H1 (cell line): ENCODE measurements at regions not wholly inside any gene's neighbourhood (a gene's known extent, or its start where the extent isn't known, plus 50 kb on each side); places are given as distances from the start of the nearest gene placed in this dataset.

ENCODE experiments used
- CTCF ChIA-PET: fragments of 300-600 bp; sonication (Branson Sonifier 250); formaldehyde crosslinking; loops from one replicate; lab custom pipeline; 2021; ENCODE audit not compliant: partially characterized antibody; lab: Charles Lee
- POLR2A ChIA-PET: fragments of 300-600 bp; sonication (Branson Sonifier 250); formaldehyde crosslinking; loops from one replicate; lab custom pipeline; 2021; ENCODE audit warnings: inconsistent platforms; ENCODE audit not compliant: partially characterized antibody; lab: Charles Lee
- DNase-seq, 2 experiments: peaks; one replicate each; pipeline versions ENCODE4 v3.0.0 to v3.0.0-alpha.2; 2010 to 2022; ENCODE audit warnings: low spot score in 2 of 2, low read depth in 1 of 2, mixed read lengths in 1 of 2
- FAIRE-seq: peaks from 2 replicates; lab custom pipeline; 2011; peaks lifted over from hg19 to GRCh38; lab: Jason Lieb, UNC
- H2AFZ ChIP-seq: 2 replicates; pipeline ENCODE4 v1.8.1; 2012; ENCODE audit warnings: low read length, inconsistent platforms
- H2AK5ac ChIP-seq: 2 replicates; pipeline ENCODE4 v1.6.1; 2013; ENCODE audit warnings: low read depth, low read length
- H2BK120ac ChIP-seq: replicated peaks from 2 replicates; pipeline ENCODE3; 2013; ENCODE audit warnings: low read depth, low read length, inconsistent platforms
- H2BK12ac ChIP-seq: 2 replicates; pipeline ENCODE4 v1.6.1; 2013; ENCODE audit warnings: low read depth, low read length
- H2BK15ac ChIP-seq: 2 replicates; pipeline ENCODE4 v1.6.1; 2013; ENCODE audit warnings: low read length
- H2BK20ac ChIP-seq: 2 replicates; pipeline ENCODE4 v1.6.1; 2013; ENCODE audit warnings: low read length
- H2BK5ac ChIP-seq: 2 replicates; pipeline ENCODE4 v1.6.1; 2013; ENCODE audit warnings: low read depth, low read length
- H3K14ac ChIP-seq: 2 replicates; pipeline ENCODE4 v1.6.1; 2013; ENCODE audit warnings: inconsistent platforms; ENCODE audit not compliant: insufficient read length
- H3K18ac ChIP-seq: 2 replicates; pipeline ENCODE4 v1.6.1; 2013; ENCODE audit warnings: low read length; ENCODE audit errors: extremely low read depth
- H3K23ac ChIP-seq: 2 replicates; pipeline ENCODE4 v1.6.1; 2013; ENCODE audit warnings: inconsistent platforms; ENCODE audit not compliant: insufficient read length
- H3K23me2 ChIP-seq: 2 replicates; pipeline ENCODE4 v1.6.1; 2013; ENCODE audit warnings: low read depth, low read length
- H3K27ac ChIP-seq: 2 replicates; pipeline ENCODE4 v1.6.1; 2011; ENCODE audit warnings: low read depth, low read length, inconsistent platforms
- H3K27me3 ChIP-seq, 4 experiments: replicated peaks in 1 of 4; 1 replicate in 1 of 4; 2 replicates in 3 of 4; pipeline versions ENCODE4 v1.6.1 to v1.8.1; 2011 to 2013; ENCODE audit warnings: low read length in 3 of 4, mild to moderate bottlenecking in 3 of 4, inconsistent platforms in 2 of 4, mixed read lengths in 2 of 4, moderate library complexity in 1 of 4; ENCODE audit not compliant: control insufficient read depth in 3 of 4, insufficient read depth in 3 of 4; ENCODE audit errors: extremely low read depth in 1 of 4
- H3K36me3 ChIP-seq, 4 experiments: 2 replicates each; pipeline versions ENCODE4 v1.6.1 to v1.8.1; 2011 to 2013; ENCODE audit warnings: mild to moderate bottlenecking in 4 of 4, low read length in 3 of 4, moderate library complexity in 2 of 4, control low read depth in 1 of 4, inconsistent platforms in 1 of 4; ENCODE audit not compliant: insufficient read depth in 4 of 4, control insufficient read depth in 2 of 4
- H3K4ac ChIP-seq: replicated peaks from 2 replicates; pipeline ENCODE3; 2013; ENCODE audit warnings: low read length, low read depth, mixed read lengths, inconsistent platforms; ENCODE audit not compliant: insufficient read length
- H3K4me1 ChIP-seq, 4 experiments: replicated peaks in 1 of 4; 1 replicate in 1 of 4; 2 replicates in 3 of 4; pipeline versions ENCODE4 v1.6.1 to v1.8.1; 2011 to 2013; ENCODE audit warnings: low read length in 3 of 4, inconsistent platforms in 2 of 4, mixed read lengths in 1 of 4; ENCODE audit not compliant: insufficient read depth in 4 of 4, control insufficient read depth in 3 of 4
- H3K4me2 ChIP-seq, 2 experiments: 2 replicates each; pipeline versions ENCODE4 v1.6.1 to v1.8.1; 2011 to 2013; ENCODE audit warnings: low read depth in 2 of 2, low read length in 2 of 2, control low read depth in 1 of 2, inconsistent platforms in 1 of 2, mild to moderate bottlenecking in 1 of 2; ENCODE audit not compliant: insufficient read depth in 1 of 2
- H3K4me3 ChIP-seq, 4 experiments: fragments of 200-600, 300-600 bp in 1 of 4; sonication (generic), shearing (Covaris generic), sonication (Bioruptor Twin) in 1 of 4; 2 replicates each; pipeline versions ENCODE4 v1.5.1 to v1.8.1; 2011 to 2016; ENCODE audit warnings: low read length in 4 of 4, low read depth in 3 of 4, control low read depth in 2 of 4, inconsistent platforms in 2 of 4, mild to moderate bottlenecking in 2 of 4, mixed read lengths in 1 of 4, moderate library complexity in 1 of 4; ENCODE audit not compliant: insufficient read depth in 2 of 4; ENCODE audit errors: extremely low read depth in 1 of 4
- H3K56ac ChIP-seq: replicated peaks from 2 replicates; pipeline ENCODE3; 2013; ENCODE audit warnings: low read depth, mild to moderate bottlenecking, mixed read lengths, low read length, inconsistent platforms; ENCODE audit not compliant: insufficient read length
- H3K79me1 ChIP-seq: 2 replicates; pipeline ENCODE4 v1.6.1; 2013; ENCODE audit warnings: low read depth, low read length, control low read depth
- H3K79me2 ChIP-seq, 2 experiments: 2 replicates each; pipeline versions ENCODE4 v1.6.1 to v1.8.1; 2012 to 2013; ENCODE audit warnings: low read length in 2 of 2, mild to moderate bottlenecking in 2 of 2, inconsistent platforms in 1 of 2; ENCODE audit not compliant: insufficient read depth in 2 of 2, control insufficient read depth in 1 of 2
- H3K9ac ChIP-seq, 4 experiments: replicated peaks in 1 of 4; 1 replicate in 1 of 4; 2 replicates in 3 of 4; pipeline versions ENCODE4 v1.6.1 to v1.8.1; 2011 to 2013; ENCODE audit warnings: low read depth in 3 of 4, low read length in 3 of 4, control low read depth in 2 of 4, mild to moderate bottlenecking in 2 of 4, moderate library complexity in 2 of 4, inconsistent platforms in 1 of 4; ENCODE audit errors: extremely low read depth in 1 of 4
- H3K9me3 ChIP-seq, 2 experiments: 2 replicates each; pipeline versions ENCODE4 v1.6.1 to v1.8.1; 2012 to 2013; ENCODE audit warnings: mild to moderate bottlenecking in 2 of 2, moderate library complexity in 2 of 2, control low read depth in 1 of 2, inconsistent platforms in 1 of 2, low read depth in 1 of 2, low read length in 1 of 2, mixed read lengths in 1 of 2; ENCODE audit not compliant: insufficient read depth in 2 of 2
- H4K20me1 ChIP-seq, 2 experiments: replicated peaks in 1 of 2; 2 replicates each; pipeline versions ENCODE3 to v1.8.1; 2011 to 2013; ENCODE audit warnings: inconsistent platforms in 2 of 2, low read length in 2 of 2, mild to moderate bottlenecking in 1 of 2; ENCODE audit not compliant: insufficient read depth in 2 of 2, control insufficient read depth in 1 of 2
- H4K5ac ChIP-seq: 2 replicates; pipeline ENCODE4 v1.6.1; 2013; ENCODE audit warnings: low read length, low read depth, mixed read lengths, inconsistent platforms; ENCODE audit not compliant: insufficient read length
- H4K8ac ChIP-seq: 2 replicates; pipeline ENCODE4 v1.8.0; 2013; ENCODE audit warnings: mild to moderate bottlenecking, moderate library complexity, low read length, inconsistent platforms; ENCODE audit not compliant: insufficient read depth; ENCODE audit errors: extremely low read depth
- H4K91ac ChIP-seq: replicated peaks from 2 replicates; pipeline ENCODE3; 2013; ENCODE audit warnings: low read length, mixed read lengths, inconsistent platforms; ENCODE audit not compliant: insufficient read length
- CBX5 ChIP-seq: fragments of 300-800, 300-1000 bp; sonication (generic); IDR thresholded peaks from 2 replicates; pipeline ENCODE4 v1.7.1; 2016; ENCODE audit warnings: antibody characterized with exemption, low read length, low read depth
- CEBPB ChIP-seq: IDR thresholded peaks from 2 replicates; pipeline ENCODE4 v1.6.1; 2012; ENCODE audit warnings: low read depth, low read length
- CHD2 ChIP-seq: IDR thresholded peaks from 2 replicates; pipeline ENCODE4 v1.6.1; 2012; ENCODE audit warnings: low read length, improper control_type of control experiment
- FOSL1 ChIP-seq: IDR thresholded peaks from 2 replicates; pipeline ENCODE4 v1.6.1; 2011; ENCODE audit warnings: mild to moderate bottlenecking, low read depth, low read length, moderate library complexity; ENCODE audit not compliant: insufficient read depth
- JUND ChIP-seq: IDR thresholded peaks from 2 replicates; pipeline ENCODE4 v1.6.1; 2011; ENCODE audit warnings: mild to moderate bottlenecking, improper control_type of control experiment, low read length
- PHF8 ChIP-seq: fragments of 200-600 bp; sonication (generic); conservative IDR thresholded peaks from 2 replicates; pipeline ENCODE4 v1.7.1; 2012; ENCODE audit warnings: low read depth, mild to moderate bottlenecking, inconsistent platforms, low read length, moderate library complexity
- RBBP5 ChIP-seq: IDR thresholded peaks from 2 replicates; pipeline ENCODE4 v1.7.1; 2012; ENCODE audit warnings: low read depth, mild to moderate bottlenecking, inconsistent platforms, low read length, moderate library complexity, borderline replicate concordance
- RNF2 ChIP-seq: fragments of 200-900, 300-1000 bp; sonication (generic); IDR thresholded peaks from 2 replicates; pipeline ENCODE4 v1.7.1; 2016; ENCODE audit warnings: borderline replicate concordance, low read depth, mild to moderate bottlenecking, antibody characterized with exemption, low read length; ENCODE audit not compliant: poor library complexity, severe bottlenecking; ENCODE audit errors: missing control alignments
- SIRT6 ChIP-seq: IDR thresholded peaks from one replicate; pipeline ENCODE4 v1.7.1; 2012; ENCODE audit warnings: low read length, inconsistent platforms
- SP1 ChIP-seq: IDR thresholded peaks from 2 replicates; pipeline ENCODE4 v1.6.1; 2011; ENCODE audit warnings: low read depth, low read length
- SP2 ChIP-seq: IDR thresholded peaks from 2 replicates; pipeline ENCODE4 v1.6.1; 2012; ENCODE audit warnings: mild to moderate bottlenecking, low read length, inconsistent platforms
- WGBS, 2 experiments: shearing (Covaris generic) in 1 of 2; methylation state at CpG; one replicate each; pipeline versions ENCODE4 v1.1.6 to v1.1.7; 2013 to 2015; ENCODE audit warnings: low lambda C conversion rate in 2 of 2, mixed read lengths in 2 of 2, inconsistent platforms in 1 of 2, low coverage in 1 of 2, missing lambda C conversion rate in 1 of 2; ENCODE audit not compliant: insufficient replicate concordance in 2 of 2, insufficient coverage in 1 of 2, insufficient read length in 1 of 2; ENCODE audit errors: extremely low coverage in 1 of 2, missing lambda C conversion rate in 1 of 2; 5-methylcytosine and 5-hydroxymethylcytosine counted together
- TF ChIP-seq, protein P1 (sequence below), 3 experiments: IDR thresholded peaks; 1 replicate in 2 of 3; 2 replicates in 1 of 3; pipeline versions ENCODE4 v1.5.1 to v1.6.1; 2011; ENCODE audit warnings: low read length in 3 of 3, mild to moderate bottlenecking in 3 of 3, inconsistent platforms in 2 of 3, low read depth in 1 of 3, moderate library complexity in 1 of 3; ENCODE audit not compliant: insufficient read depth in 1 of 3; ENCODE audit errors: control extremely low read depth in 1 of 3

GRCh38 chr4:132479543-132479942, 669.6 kb upstream of the PCDH10 start:
- Histone ChIP-seq H2BK12ac (no peak overlapping the region), H3K9me3 (no peaks in the 10 kb centered on the region; a peak in 1 of 4 replicates), H3K27me3 (no peaks in the 10 kb centered on the region), H3K56ac (no peak overlapping the region), H3K9ac (no peak overlapping the region), H3K36me3 (peaks cover 0 to 2% (median 0%) of the 10 kb centered on the region in 4 experiments; a peak in 2 of 8 replicates), H4K91ac (no peak overlapping the region), H2AK5ac (no peak overlapping the region), H2BK120ac (no peak overlapping the region), H3K14ac (no peak overlapping the region), H2BK5ac (no peak overlapping the region), H3K79me1 (no peaks in the 10 kb centered on the region), H3K79me2 (no peaks in the 10 kb centered on the region), H4K8ac (no peak overlapping the region), H3K4me3 (no peak overlapping the region), H2BK15ac (no peak overlapping the region), H3K4me2 (no peak overlapping the region), H2BK20ac (no peak overlapping the region), H3K27ac (no peak overlapping the region), H3K18ac (no peak overlapping the region), H3K23ac (no peak overlapping the region), H3K4me1 (no peaks in the 10 kb centered on the region), H3K23me2 (no peaks in the 10 kb centered on the region), H4K20me1 (no peaks in the 10 kb centered on the region), H4K5ac (no peak overlapping the region), H2AFZ (no peak overlapping the region), H3K4ac (no peak overlapping the region)
- ChIA-PET POLR2A (no interaction called here), CTCF (interaction anchor here (0.5 kb wide), 1 partner anchor 251 kb away, joined by 3 read pairs; no protein-coding TSS in a partner anchor)
- FAIRE-seq (no peak), DNase-seq (no peak)
- TF ChIP-seq JUND (no peak), CBX5 (no peak), SP1 (no peak), CEBPB (no peak), CHD2 (no peak), FOSL1 (no peak), SIRT6 (no peak), RBBP5 (no peak), PHF8 (no peak), RNF2 (no peak), SP2 (no peak)
- TF ChIP-seq, protein P1, sequence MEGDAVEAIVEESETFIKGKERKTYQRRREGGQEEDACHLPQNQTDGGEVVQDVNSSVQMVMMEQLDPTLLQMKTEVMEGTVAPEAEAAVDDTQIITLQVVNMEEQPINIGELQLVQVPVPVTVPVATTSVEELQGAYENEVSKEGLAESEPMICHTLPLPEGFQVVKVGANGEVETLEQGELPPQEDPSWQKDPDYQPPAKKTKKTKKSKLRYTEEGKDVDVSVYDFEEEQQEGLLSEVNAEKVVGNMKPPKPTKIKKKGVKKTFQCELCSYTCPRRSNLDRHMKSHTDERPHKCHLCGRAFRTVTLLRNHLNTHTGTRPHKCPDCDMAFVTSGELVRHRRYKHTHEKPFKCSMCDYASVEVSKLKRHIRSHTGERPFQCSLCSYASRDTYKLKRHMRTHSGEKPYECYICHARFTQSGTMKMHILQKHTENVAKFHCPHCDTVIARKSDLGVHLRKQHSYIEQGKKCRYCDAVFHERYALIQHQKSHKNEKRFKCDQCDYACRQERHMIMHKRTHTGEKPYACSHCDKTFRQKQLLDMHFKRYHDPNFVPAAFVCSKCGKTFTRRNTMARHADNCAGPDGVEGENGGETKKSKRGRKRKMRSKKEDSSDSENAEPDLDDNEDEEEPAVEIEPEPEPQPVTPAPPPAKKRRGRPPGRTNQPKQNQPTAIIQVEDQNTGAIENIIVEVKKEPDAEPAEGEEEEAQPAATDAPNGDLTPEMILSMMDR (IDR thresholded peaks at IDR 0.05; ENCODE audit: control extremely low read depth in 1 of 3, insufficient read depth in 1 of 3, low read depth in 1 of 3, low read length in 3 of 3): no peak
- WGBS, 2 experiments: 91% methylated on average over 2 of the region's 2 CpGs; no CpG with 5 or more reads in 1 of the 2 experiments
